B cell (primary cell): ENCODE measurements at regions not wholly inside any gene's neighbourhood (a gene's known extent, or its start where the extent isn't known, plus 50 kb on each side); places are given as distances from the start of the nearest gene placed in this dataset.

Experiments used
- ATAC-seq: fragments of 200-7000 bp; cut with Tn5 transposase; one replicate; pipeline ENCODE4 v1.10.0; 2021; ENCODE audit warnings: low read depth, mild to moderate bottlenecking, moderate number of reproducible peaks, moderate library complexity
- CTCF ChIA-PET: fragments of 350-600 bp; sonication (Branson Sonifier 250); formaldehyde crosslinking; loops from one replicate; lab custom pipeline; 2021; ENCODE audit warnings: antibody characterized with exemption, inconsistent platforms; lab: Charles Lee
- POLR2A ChIA-PET: fragments of 350-600 bp; sonication (Branson Sonifier 250); formaldehyde crosslinking; loops from one replicate; lab custom pipeline; 2021; ENCODE audit warnings: antibody characterized with exemption; lab: Charles Lee
- DNase-seq: peaks from one replicate; pipeline ENCODE4 v3.0.0; 2013
- H2AFZ ChIP-seq: 2 replicates; pipeline ENCODE4 v1.6.1; 2012; ENCODE audit warnings: mild to moderate bottlenecking, low read depth, low read length; ENCODE audit not compliant: insufficient read depth, poor library complexity, severe bottlenecking
- H3K27ac ChIP-seq, 2 donors: 1 replicate in 1 of 2; 2 replicates in 1 of 2; pipeline ENCODE4 v1.5.1; 2012 to 2013; ENCODE audit warnings: low read length in 2 of 2, mild to moderate bottlenecking in 2 of 2, moderate library complexity in 1 of 2
- H3K27me3 ChIP-seq, 4 experiments: fragments of 200-600 bp in 1 of 4; sonication (generic) in 1 of 4; replicated peaks in 1 of 4; 1 replicate in 2 of 4; 2 replicates in 2 of 4; pipeline versions ENCODE4 v1.6.1 to v1.7.0; 2013 to 2016; ENCODE audit warnings: low read length in 3 of 4, mild to moderate bottlenecking in 2 of 4, mixed read lengths in 1 of 4, moderate library complexity in 1 of 4; ENCODE audit not compliant: insufficient read depth in 4 of 4, control insufficient read depth in 3 of 4; ENCODE audit errors: control extremely low read depth in 1 of 4
- H3K36me3 ChIP-seq, 2 experiments: replicated peaks in 1 of 2; 1 replicate in 1 of 2; 2 replicates in 1 of 2; pipeline versions ENCODE4 v1.6.1 to v1.7.1; 2013; ENCODE audit warnings: low read length in 1 of 2; ENCODE audit not compliant: insufficient read depth in 2 of 2, control insufficient read depth in 1 of 2; ENCODE audit errors: control extremely low read depth in 1 of 2, extremely low read depth in 1 of 2
- H3K4me1 ChIP-seq, 2 donors: fragments of 200-600 bp in 1 of 2; sonication (generic) in 1 of 2; 1 replicate in 1 of 2; 2 replicates in 1 of 2; pipeline versions ENCODE4 v1.5.1 to v1.6.1; 2013 to 2017; ENCODE audit warnings: low read length in 2 of 2; ENCODE audit not compliant: control insufficient read depth in 2 of 2, insufficient read depth in 2 of 2
- H3K4me2 ChIP-seq: replicated peaks from 2 replicates; pipeline ENCODE3; 2012; ENCODE audit warnings: mild to moderate bottlenecking, low read depth, low read length; ENCODE audit not compliant: poor library complexity, severe bottlenecking
- H3K4me3 ChIP-seq, 5 experiments: fragments of 200-600 bp in 1 of 5; sonication (generic) in 1 of 5; 1 replicate in 3 of 5; 2 replicates in 2 of 5; pipeline versions ENCODE4 v1.5.1 to v1.7.0; 2011 to 2016; ENCODE audit warnings: low read length in 4 of 5, mild to moderate bottlenecking in 4 of 5, low read depth in 2 of 5, control low read depth in 1 of 5, moderate library complexity in 1 of 5; ENCODE audit not compliant: insufficient read depth in 1 of 5; ENCODE audit errors: control extremely low read depth in 1 of 5, extremely low read depth in 1 of 5
- H3K79me2 ChIP-seq: fragments of 200-600 bp; sonication (generic); one replicate; pipeline ENCODE4 v1.6.0; 2016; ENCODE audit warnings: low read length; ENCODE audit not compliant: control insufficient read depth, insufficient read depth
- H3K9ac ChIP-seq: fragments of 200-600 bp; sonication (generic); 2 replicates; pipeline ENCODE4 v1.6.1; 2017; ENCODE audit warnings: mild to moderate bottlenecking, low read length, moderate library complexity
- H3K9me3 ChIP-seq, 3 donors: one replicate each; pipeline versions ENCODE4 v1.6.1 to v1.7.1; 2013; ENCODE audit warnings: low read length in 2 of 3; ENCODE audit not compliant: control insufficient read depth in 2 of 3, insufficient read depth in 1 of 3; ENCODE audit errors: control extremely low read depth in 1 of 3
- H4K20me1 ChIP-seq: 2 replicates; pipeline ENCODE4 v1.6.0; 2012; ENCODE audit warnings: mild to moderate bottlenecking, low read length; ENCODE audit not compliant: insufficient read depth, control insufficient read depth, poor library complexity, severe bottlenecking
- H3K27ac Mint-ChIP-seq: one replicate; pipeline ENCODE4 v1.8.0; 2021; ENCODE audit warnings: mixed read lengths
- H3K27me3 Mint-ChIP-seq: one replicate; pipeline ENCODE4 v1.8.0; 2021; ENCODE audit warnings: mixed read lengths
- H3K4me1 Mint-ChIP-seq: one replicate; pipeline ENCODE4 v1.8.0; 2021; ENCODE audit warnings: mixed read lengths
- H3K4me3 Mint-ChIP-seq: one replicate; pipeline ENCODE4 v1.8.0; 2021; ENCODE audit warnings: mixed read lengths
- H3K9me3 Mint-ChIP-seq: one replicate; pipeline ENCODE4 v1.8.0; 2022; ENCODE audit warnings: mixed read lengths; ENCODE audit not compliant: insufficient read depth
- EZH2 ChIP-seq: IDR thresholded peaks from 2 replicates; pipeline ENCODE4 v1.6.1; 2012; ENCODE audit warnings: borderline replicate concordance, low read depth, mild to moderate bottlenecking, moderate library complexity, low read length; ENCODE audit not compliant: insufficient read depth, poor library complexity, severe bottlenecking
- WGBS: methylation state at CpG from one replicate; pipeline ENCODE4 v1.1.5; 2013; ENCODE audit warnings: missing lambda C conversion rate; ENCODE audit not compliant: insufficient coverage; 5-methylcytosine and 5-hydroxymethylcytosine counted together
- intact Hi-C: fragments of 100-400 bp; cut with micrococcal nuclease; formaldehyde crosslinking; loops from one replicate; pipeline ENCODE4 v1.10.0; 2022
- TF ChIP-seq, protein P1 (sequence below): fragments of 200-600 bp; IDR thresholded peaks from one replicate; pipeline ENCODE4 v1.8.0; 2022; ENCODE audit warnings: antibody characterized with exemption, mild to moderate bottlenecking

DNA sequence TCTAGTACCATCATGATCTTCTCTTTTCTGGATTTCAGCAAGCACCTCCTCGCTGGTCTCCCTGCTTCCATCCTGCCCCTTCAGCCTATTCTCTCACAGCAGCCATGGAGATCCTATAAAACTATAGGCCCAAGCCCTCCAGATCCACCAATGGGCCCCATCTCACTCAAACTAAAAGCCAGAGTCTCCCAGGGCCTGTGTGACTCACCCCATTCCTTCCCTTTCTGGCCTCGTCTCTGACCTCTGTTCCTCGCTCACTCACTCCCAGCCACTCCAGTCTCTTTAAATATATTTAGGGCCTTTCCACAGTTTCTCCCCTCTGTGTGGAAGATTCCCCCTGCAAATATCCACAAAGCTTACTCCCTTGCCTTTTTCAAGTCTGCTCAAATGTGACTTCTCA is 89.7 kb downstream of the HSPH1 start:
- CTCF ChIA-PET: no interaction called here
- peaks cover 8 to 21% of the 10 kb centered on the region in 2 donors for H3K4me1 ChIP-seq
- TF ChIP-seq EZH2: no peak
- TF ChIP-seq, protein P1, sequence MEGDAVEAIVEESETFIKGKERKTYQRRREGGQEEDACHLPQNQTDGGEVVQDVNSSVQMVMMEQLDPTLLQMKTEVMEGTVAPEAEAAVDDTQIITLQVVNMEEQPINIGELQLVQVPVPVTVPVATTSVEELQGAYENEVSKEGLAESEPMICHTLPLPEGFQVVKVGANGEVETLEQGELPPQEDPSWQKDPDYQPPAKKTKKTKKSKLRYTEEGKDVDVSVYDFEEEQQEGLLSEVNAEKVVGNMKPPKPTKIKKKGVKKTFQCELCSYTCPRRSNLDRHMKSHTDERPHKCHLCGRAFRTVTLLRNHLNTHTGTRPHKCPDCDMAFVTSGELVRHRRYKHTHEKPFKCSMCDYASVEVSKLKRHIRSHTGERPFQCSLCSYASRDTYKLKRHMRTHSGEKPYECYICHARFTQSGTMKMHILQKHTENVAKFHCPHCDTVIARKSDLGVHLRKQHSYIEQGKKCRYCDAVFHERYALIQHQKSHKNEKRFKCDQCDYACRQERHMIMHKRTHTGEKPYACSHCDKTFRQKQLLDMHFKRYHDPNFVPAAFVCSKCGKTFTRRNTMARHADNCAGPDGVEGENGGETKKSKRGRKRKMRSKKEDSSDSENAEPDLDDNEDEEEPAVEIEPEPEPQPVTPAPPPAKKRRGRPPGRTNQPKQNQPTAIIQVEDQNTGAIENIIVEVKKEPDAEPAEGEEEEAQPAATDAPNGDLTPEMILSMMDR: no peak
- H3K27ac ChIP-seq: no peak overlapping the region
- H4K20me1 ChIP-seq: no peaks in the 10 kb centered on the region
- intact Hi-C loops: no loop called here
- no peak overlapping the region for H2AFZ ChIP-seq
- Mint-ChIP-seq H3K9me3 (no peaks in the 10 kb centered on the region), H3K27me3 (peaks cover 10% of the 10 kb centered on the region), H3K4me1 (peaks cover 4% of the 10 kb centered on the region), H3K4me3 (no peak overlapping the region), H3K27ac (no peak overlapping the region)
- H3K9me3 ChIP-seq: peaks cover 0 to 6% (median 0%) of the 10 kb centered on the region in 3 donors
- no peak for DNase-seq
- no peaks in the 10 kb centered on the region for H3K36me3 ChIP-seq
- WGBS: 92% methylated on average over 3 of the region's 3 CpGs
- POLR2A ChIA-PET: no interaction called here
- ATAC-seq: no peak
- no peaks in the 10 kb centered on the region for H3K79me2 ChIP-seq
- H3K27me3 ChIP-seq: no peaks in the 10 kb centered on the region
- H3K4me3 ChIP-seq: no peak overlapping the region
- no peak overlapping the region for H3K9ac ChIP-seq
- no peak overlapping the region for H3K4me2 ChIP-seq

DNA sequence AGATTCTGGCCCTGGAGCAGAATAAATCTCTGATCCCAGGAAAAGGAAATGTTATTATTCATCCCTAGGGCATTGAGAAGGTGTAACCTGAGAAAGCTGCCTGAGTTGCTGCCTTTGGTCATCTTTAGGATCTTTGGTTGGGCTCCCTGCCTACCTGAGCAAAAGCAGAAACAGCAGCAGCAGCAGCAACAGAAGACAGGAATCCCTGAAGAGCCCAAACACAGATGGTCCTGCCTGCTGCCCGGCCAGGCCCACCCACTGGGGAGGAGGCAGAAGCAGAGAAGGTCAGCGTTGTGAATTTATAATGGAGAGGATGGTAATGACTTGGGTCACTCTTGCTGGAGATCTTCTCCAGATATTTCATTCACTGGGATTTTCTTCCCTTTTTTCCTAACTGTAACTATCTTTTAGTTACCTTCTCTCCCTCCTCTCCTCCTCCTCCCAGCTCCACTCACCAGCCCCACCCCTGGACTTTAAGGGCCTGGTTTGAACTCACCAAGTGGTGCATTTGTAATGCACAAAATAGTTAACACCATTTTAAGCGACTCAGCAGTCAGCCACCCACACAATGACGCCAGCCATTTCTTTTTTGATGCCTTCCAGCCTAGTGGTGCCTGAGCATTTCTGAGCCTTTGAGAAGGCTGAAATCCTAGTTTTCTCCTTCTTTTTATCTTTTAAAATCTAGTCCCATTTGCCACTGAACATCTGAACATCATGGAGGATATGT is 91.7 kb downstream of the HSPH1 start:
- no peak overlapping the region for H3K27ac ChIP-seq
- H4K20me1 ChIP-seq: no peaks in the 10 kb centered on the region
- no peaks in the 10 kb centered on the region for H3K36me3 ChIP-seq
- peaks cover 0 to 6% (median 0%) of the 10 kb centered on the region in 3 donors for H3K9me3 ChIP-seq
- no peak overlapping the region for H2AFZ ChIP-seq
- no peak overlapping the region for H3K9ac ChIP-seq
- peaks cover 0 to 2% (median 0%) of the 10 kb centered on the region in 4 experiments for H3K27me3 ChIP-seq
- H3K4me3 ChIP-seq: no peak overlapping the region
- DNase-seq: no peak
- Mint-ChIP-seq H3K9me3 (no peaks in the 10 kb centered on the region), H3K27me3 (no peaks in the 10 kb centered on the region), H3K4me1 (no peaks in the 10 kb centered on the region), H3K4me3 (no peak overlapping the region), H3K27ac (no peak overlapping the region)
- peaks cover 8 to 19% of the 10 kb centered on the region in 2 donors for H3K4me1 ChIP-seq
- intact Hi-C loops: no loop called here
- WGBS: 85% methylated on average over 3 of the region's 4 CpGs
- POLR2A ChIA-PET: no interaction called here
- no peak overlapping the region for H3K4me2 ChIP-seq
- no peak for ATAC-seq
- CTCF ChIA-PET: no interaction called here
- no peaks in the 10 kb centered on the region for H3K79me2 ChIP-seq
- TF ChIP-seq, protein P1: no peak
- no peak for TF ChIP-seq EZH2
